Lower leg skin (tissue), 3 donors: ENCODE measurements at regions not wholly inside any gene's neighbourhood (a gene's known extent, or its start where the extent isn't known, plus 50 kb on each side); places are given as distances from the start of the nearest gene placed in this dataset.

Source experiments
- POLR2A ChIP-seq, 2 donors: fragments of 450-650 bp; IDR thresholded peaks; one replicate each; pipeline ENCODE4 v1.6.1; 2016 to 2017; ENCODE audit warnings: antibody characterized with exemption in 2 of 2, mild to moderate bottlenecking in 1 of 2, moderate library complexity in 1 of 2
- TF ChIP-seq, protein P1 (sequence below), 3 donors: fragments of 450-650 bp; IDR thresholded peaks; one replicate each; pipeline ENCODE4 v1.5.1; 2016; ENCODE audit warnings: antibody characterized with exemption in 3 of 3, mild to moderate bottlenecking in 3 of 3, moderate library complexity in 2 of 3

DNA sequence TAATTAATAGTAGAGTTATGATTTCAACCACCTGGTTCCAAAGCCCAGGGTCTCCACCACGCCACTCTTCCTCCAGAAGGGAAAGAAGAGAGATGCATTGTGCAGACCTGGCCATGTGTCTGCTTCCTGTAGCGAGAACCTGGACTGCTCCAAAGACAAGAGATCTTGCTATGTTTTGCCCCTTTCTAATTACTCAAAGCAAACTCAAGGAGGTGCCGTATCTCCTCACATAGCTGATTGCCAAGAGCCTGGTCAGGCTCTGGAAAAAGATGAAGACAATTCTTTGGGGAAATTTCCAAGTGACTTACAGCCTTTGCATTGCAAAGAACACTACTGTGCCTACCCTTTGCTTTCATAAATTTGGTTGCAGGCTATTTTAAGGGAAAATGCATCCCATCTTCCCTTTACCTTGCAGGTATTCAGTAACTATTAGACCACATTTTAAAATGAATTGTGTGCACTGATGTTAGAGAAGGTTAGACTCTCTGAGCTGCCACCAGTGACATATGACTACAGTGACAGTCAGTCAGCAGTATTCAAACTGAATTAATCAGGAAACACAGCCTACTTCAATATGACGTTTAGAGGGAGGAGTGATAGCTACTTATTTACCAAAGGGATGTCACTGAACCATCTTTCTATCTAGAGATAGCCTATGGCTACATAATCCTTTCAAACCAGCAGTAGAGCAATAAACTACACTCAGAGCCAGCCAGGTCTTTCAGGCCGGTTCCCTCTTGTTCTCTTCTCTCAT, 842.1 kb upstream of the FANCL start:
- TF ChIP-seq, protein P1, sequence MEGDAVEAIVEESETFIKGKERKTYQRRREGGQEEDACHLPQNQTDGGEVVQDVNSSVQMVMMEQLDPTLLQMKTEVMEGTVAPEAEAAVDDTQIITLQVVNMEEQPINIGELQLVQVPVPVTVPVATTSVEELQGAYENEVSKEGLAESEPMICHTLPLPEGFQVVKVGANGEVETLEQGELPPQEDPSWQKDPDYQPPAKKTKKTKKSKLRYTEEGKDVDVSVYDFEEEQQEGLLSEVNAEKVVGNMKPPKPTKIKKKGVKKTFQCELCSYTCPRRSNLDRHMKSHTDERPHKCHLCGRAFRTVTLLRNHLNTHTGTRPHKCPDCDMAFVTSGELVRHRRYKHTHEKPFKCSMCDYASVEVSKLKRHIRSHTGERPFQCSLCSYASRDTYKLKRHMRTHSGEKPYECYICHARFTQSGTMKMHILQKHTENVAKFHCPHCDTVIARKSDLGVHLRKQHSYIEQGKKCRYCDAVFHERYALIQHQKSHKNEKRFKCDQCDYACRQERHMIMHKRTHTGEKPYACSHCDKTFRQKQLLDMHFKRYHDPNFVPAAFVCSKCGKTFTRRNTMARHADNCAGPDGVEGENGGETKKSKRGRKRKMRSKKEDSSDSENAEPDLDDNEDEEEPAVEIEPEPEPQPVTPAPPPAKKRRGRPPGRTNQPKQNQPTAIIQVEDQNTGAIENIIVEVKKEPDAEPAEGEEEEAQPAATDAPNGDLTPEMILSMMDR (IDR thresholded peaks at IDR 0.05): no peak
- no peak for TF ChIP-seq POLR2A (IDR thresholded peaks at IDR 0.05)
